ENCODE measurements at regions not wholly inside any gene's neighbourhood (a gene's known extent, or its start where the extent isn't known, plus 50 kb on each side); places are given as distances from the start of the nearest gene placed in this dataset.

DNA sequence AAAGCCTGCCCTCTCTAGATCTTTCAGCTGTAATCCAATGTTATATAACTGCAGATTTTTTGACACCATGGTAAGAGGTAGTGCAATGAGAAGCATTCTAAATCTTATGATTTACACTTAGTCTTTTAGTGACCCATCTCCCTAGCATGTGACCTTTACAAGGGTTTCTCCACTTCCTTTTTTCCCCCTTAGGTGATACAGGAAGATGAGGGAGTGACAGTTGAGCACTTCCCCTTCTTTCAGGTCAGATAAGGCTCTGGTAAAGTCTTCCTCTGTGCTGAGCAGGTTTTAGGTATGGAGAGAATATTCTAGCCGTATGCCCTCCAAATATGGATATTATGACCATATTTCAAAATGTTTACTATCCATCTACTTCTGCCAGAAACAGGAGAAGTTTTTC is 753.6 kb downstream of the JRKL start:
- intact Hi-C loops (cut with DNase I) = no loop called here
- no peak for DNase-seq
- 75 to 86% (median 83%) methylated on average over 1 of the region's 1 CpG for WGBS, 3 donors
- Histone ChIP-seq H3K27me3 (no peaks in the 10 kb centered on the region), H3K9me3 (no peaks in the 10 kb centered on the region), H3K4me3 (no peak overlapping the region), H3K4me1 (ENCODE audit: insufficient read depth) (no peaks in the 10 kb centered on the region), H3K36me3 (no peaks in the 10 kb centered on the region), H3K27ac (no peak overlapping the region)
- TF ChIP-seq, protein P1, sequence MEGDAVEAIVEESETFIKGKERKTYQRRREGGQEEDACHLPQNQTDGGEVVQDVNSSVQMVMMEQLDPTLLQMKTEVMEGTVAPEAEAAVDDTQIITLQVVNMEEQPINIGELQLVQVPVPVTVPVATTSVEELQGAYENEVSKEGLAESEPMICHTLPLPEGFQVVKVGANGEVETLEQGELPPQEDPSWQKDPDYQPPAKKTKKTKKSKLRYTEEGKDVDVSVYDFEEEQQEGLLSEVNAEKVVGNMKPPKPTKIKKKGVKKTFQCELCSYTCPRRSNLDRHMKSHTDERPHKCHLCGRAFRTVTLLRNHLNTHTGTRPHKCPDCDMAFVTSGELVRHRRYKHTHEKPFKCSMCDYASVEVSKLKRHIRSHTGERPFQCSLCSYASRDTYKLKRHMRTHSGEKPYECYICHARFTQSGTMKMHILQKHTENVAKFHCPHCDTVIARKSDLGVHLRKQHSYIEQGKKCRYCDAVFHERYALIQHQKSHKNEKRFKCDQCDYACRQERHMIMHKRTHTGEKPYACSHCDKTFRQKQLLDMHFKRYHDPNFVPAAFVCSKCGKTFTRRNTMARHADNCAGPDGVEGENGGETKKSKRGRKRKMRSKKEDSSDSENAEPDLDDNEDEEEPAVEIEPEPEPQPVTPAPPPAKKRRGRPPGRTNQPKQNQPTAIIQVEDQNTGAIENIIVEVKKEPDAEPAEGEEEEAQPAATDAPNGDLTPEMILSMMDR (IDR thresholded peaks at IDR 0.05) = no peak
- TF ChIP-seq EP300 (IDR thresholded peaks at IDR 0.05) = no peak
- TF ChIP-seq POLR2A (IDR thresholded peaks at IDR 0.05) = no peak

DNA sequence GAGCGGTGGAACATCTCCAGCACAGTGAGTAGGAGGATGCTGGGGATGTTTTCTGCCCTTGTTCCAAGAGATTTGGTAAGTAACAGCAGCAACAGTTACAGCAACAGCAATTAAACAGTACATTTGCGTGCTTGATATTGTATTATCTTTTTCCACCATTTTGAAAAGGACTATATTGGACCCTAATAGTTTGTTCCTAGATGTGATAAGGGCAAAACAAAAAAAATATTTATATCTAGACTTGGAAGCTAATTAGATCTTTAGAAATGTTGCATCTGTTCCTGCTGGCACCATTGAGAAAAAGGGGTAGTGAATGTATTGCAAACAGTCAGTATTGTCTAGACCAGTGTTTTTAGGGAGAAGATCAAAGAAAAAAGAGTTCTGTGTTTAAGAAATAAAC is 759.9 kb downstream of the JRKL start:
- intact Hi-C loops (cut with DNase I) = no loop called here
- 6 to 16% (median 12%) methylated on average over 2 of the region's 2 CpGs for WGBS, 3 donors

DNA sequence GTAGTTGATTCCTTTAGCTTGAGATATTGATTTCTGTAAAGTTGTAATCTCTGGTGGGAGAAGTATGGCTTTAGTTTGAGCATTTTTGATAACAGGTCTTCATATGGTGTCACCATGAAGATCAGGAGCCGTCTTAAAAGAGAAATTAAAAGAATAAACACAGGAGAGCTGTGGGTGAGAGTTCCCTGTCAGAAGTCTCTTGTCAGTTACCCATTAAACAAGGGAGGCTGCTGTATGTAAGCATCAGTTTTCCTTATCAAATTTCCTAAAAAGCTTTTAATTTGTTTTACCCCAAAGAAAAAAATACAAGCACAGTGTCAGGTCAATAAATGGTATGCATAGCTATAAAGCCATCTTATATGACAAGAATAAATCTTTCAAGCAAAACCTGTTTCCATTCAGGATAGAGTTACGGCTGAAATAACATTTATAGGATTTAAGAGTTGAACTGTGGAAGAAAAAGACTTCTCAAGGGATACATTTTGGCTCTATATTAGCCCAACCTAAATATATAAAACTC is 767.5 kb downstream of the JRKL start:
- Histone ChIP-seq H3K4me3 (no peak overlapping the region), H3K36me3 (no peaks in the 10 kb centered on the region), H3K4me1 (ENCODE audit: insufficient read depth) (no peaks in the 10 kb centered on the region), H3K9me3 (no peaks in the 10 kb centered on the region), H3K27ac (no peak overlapping the region), H3K27me3 (no peaks in the 10 kb centered on the region)
- TF ChIP-seq, protein P1 (IDR thresholded peaks at IDR 0.05) = no peak
- TF ChIP-seq EP300 (IDR thresholded peaks at IDR 0.05) = no peak
- TF ChIP-seq POLR2A (IDR thresholded peaks at IDR 0.05) = no peak
- DNase-seq = no peak
- intact Hi-C loops (cut with DNase I) = no loop called here
- WGBS, 3 donors = 77 to 80% (median 77%) methylated on average over 2 of the region's 2 CpGs

More for the DNA sequence above, 759.9 kb downstream of the JRKL start:
- no peak for DNase-seq
- TF ChIP-seq POLR2A (IDR thresholded peaks at IDR 0.05) (no peak), EP300 (IDR thresholded peaks at IDR 0.05) (no peak)
- TF ChIP-seq, protein P1 (IDR thresholded peaks at IDR 0.05) = no peak
- no peaks in the 10 kb centered on the region for H3K4me1 ChIP-seq (ENCODE audit: insufficient read depth)
- no peaks in the 10 kb centered on the region for H3K9me3 ChIP-seq
- H3K4me3 ChIP-seq = no peak overlapping the region
- no peaks in the 10 kb centered on the region for H3K27me3 ChIP-seq
- H3K36me3 ChIP-seq = no peaks in the 10 kb centered on the region
- no peak overlapping the region for H3K27ac ChIP-seq

DNA sequence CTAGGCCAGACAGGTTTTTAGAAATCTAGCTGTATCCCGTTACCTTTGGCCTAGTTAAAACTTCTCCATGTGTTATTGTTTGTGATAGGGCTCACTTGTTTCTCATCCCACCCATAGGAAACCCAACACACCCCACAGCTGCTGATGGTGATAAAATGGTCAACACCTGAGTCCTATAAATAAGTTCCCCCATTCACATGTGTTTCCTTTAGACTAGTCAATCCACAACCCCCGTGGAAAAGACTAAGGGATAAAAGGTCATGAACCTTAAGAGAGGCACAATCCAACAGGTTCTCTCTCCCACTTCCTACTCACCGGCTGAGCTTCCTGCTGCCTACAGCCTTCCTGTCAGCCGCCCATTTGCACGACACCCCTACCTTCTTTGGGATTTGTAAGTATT is 768.4 kb downstream of the JRKL start:
- Histone ChIP-seq H3K4me1 (ENCODE audit: insufficient read depth) (no peaks in the 10 kb centered on the region), H3K9me3 (no peaks in the 10 kb centered on the region), H3K27me3 (no peaks in the 10 kb centered on the region), H3K27ac (no peak overlapping the region), H3K4me3 (no peak overlapping the region), H3K36me3 (no peaks in the 10 kb centered on the region)
- intact Hi-C loops (cut with DNase I) = no loop called here
- DNase-seq = no peak
- WGBS, 3 donors = 75 to 81% (median 78%) methylated on average over 5 of the region's 5 CpGs
- TF ChIP-seq, protein P1 (IDR thresholded peaks at IDR 0.05) = no peak
- TF ChIP-seq POLR2A (IDR thresholded peaks at IDR 0.05) = no peak
- no peak for TF ChIP-seq EP300 (IDR thresholded peaks at IDR 0.05)
